ENCODE measurements at regions not wholly inside any gene's neighbourhood (a gene's known extent, or its start where the extent isn't known, plus 50 kb on each side); places are given as distances from the start of the nearest gene placed in this dataset.

DNA sequence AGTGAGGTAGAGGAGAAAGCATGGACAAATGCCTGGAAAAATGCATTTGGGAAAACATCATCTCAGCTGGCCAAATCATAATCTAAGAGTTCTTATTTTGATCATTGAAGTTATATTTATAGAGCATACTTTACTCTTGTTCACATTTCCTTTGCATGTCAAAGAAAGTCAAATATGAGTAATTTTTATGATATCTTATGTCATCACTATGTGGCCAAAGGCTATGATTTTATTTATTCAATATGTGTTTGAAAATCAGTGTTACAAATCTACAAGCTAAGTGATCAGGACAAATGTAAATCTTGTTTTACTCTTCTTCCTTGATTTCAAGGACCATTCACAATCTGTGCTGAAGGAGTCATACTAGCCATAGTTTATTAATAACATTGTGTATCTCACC is 237.2 kb upstream of the DPH6 start:
- no peak for DNase-seq

DNA sequence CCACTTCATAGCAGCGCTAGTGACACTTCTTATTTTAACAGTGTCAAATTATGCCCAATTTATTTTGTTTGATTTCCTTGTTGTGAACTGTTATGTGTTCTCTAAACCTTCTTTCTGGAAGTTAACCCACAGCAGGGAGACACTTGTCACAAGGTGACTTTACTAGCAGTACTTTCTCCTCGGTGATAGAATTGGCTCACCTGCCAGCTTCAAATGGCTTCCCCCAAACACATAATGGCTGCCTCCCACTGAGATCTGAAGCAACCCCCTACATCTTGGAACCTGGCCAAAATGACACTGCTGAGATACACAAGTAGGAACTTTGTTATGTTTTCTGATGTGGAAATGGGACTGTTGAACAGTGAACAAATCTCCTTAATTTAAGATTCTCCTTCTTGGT is 238.8 kb upstream of the DPH6 start:
- DNase-seq = no peak

GRCh38 chr15:35810007-35810406 is 264.0 kb upstream of the DPH6 start:
- no peak for DNase-seq

- no peak for DNase-seq
Observed at GRCh38 chr15:35813573-35813972, 267.6 kb upstream of the DPH6 start.

GRCh38 chr15:35818846-35819245 is 272.9 kb upstream of the DPH6 start:
- DNase-seq = no peak

DNA sequence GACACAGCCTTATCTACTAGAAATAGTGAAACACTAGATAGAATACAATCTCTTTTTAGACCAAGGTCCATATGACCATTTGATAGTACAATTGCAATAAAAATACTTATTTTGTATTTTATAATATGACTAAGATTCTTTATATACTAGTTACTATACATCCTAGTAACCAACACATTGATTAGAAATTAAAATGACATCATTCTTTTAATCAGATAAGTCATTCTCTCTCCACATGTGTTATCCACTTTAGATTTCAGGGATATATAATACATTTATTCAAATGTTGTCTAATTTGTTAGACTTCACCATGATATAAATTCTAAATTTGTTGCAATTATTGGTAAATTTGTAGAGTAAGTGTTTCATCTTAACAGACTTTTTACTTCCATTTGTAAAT is 276.2 kb upstream of the DPH6 start:
- no peak for DNase-seq

- DNase-seq = no peak
Observed at GRCh38 chr15:35827141-35827540, 281.2 kb upstream of the DPH6 start.

GRCh38 chr15:35827911-35828310 is 281.9 kb upstream of the DPH6 start:
- no peak for DNase-seq

DNA sequence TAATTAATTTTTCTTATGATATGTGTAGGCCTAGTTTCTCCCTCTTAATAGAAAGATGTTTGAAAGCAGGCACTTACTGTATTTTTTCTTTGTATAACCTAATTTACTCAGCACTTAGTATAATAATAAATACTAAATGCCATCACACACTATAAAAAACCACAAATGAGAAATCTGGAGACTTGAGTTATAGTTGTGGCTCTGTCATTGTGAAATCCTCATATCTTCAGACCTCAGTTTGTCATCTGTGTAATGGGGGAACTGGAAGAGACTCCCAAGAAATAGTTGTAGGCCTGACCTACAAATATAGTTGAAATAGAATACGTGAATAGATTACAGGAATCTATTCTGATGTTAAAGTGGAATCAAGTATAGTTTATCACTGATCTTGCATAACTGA is 287.6 kb upstream of the DPH6 start:
- DNase-seq = no peak

DNA sequence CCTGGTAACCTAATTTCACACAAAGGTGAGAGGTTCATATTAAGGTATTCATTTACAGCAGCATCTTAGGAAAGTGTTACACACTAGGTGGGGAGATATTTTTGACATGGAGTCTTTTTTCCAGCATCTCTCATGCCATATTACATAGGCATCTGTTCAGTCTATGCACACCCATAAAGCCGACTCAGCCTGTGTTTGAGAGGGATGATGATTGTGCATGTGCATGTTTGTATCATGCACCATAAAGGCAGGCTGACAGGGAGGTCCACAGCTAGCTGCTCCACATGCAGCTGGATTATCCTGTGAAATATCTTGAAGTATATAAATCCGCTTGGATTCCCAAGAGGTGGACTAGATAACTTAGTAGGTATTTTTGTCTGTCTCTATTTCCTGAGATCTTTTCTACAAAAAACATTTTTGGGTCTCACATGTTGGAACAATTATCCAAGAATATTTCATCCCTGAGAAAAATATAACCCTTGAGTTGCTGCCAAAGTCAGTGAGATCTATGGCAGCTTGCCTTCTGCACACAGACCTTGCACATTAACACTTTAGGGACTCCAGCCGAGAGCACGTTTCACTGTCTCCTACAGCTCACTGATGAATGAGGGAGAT is 288.4 kb upstream of the DPH6 start:
- DNase-seq = no peak

GRCh38 chr15:35834866-35835265 is 288.9 kb upstream of the DPH6 start:
- DNase-seq = no peak

- DNase-seq = no peak
Observed at GRCh38 chr15:35838424-35839111, 292.6 kb upstream of the DPH6 start.

- DNase-seq = no peak
Observed at GRCh38 chr15:35842631-35843030, 296.7 kb upstream of the DPH6 start.

DNA sequence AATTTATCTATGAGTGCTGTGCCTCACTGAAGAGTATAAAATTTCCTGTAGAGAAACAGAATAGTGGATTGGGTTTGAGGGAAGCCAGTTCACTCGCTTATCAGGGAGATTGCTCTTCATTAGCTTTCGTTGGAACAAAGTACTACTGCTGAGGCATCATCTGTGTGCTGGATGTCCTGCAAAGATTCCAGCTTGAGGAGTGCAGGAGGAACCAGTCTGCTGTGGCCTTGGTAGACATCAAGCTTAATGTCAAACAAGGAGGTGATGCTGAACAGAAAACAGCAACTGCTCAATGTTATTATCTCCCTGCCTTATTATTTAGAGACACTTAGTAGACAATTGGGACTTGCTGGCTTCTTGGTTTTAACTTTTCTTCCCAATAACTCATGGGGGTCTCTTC is 297.5 kb upstream of the DPH6 start:
- no peak for DNase-seq

- DNase-seq = no peak
Observed at GRCh38 chr15:35850284-35850683, 304.3 kb upstream of the DPH6 start.

DNA sequence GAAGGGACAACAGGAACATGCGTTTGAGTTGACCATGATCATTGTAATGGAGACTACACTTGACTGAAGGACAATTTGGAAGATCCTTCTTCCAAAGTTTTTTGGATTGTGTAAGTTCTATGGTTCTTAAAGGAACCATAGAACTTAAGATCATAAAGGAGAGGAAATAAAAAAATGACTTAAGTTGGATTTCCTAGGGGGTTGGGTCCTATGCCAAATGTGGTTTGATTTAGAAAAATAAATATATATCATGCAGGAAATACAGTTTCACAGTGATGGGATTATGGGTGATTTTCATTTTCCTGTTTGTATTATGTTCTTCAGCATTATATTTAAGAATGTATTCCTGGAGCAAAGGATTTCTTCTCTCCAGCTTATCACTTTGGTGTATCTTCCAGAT is 305.5 kb upstream of the DPH6 start:
- DNase-seq = no peak

DNA sequence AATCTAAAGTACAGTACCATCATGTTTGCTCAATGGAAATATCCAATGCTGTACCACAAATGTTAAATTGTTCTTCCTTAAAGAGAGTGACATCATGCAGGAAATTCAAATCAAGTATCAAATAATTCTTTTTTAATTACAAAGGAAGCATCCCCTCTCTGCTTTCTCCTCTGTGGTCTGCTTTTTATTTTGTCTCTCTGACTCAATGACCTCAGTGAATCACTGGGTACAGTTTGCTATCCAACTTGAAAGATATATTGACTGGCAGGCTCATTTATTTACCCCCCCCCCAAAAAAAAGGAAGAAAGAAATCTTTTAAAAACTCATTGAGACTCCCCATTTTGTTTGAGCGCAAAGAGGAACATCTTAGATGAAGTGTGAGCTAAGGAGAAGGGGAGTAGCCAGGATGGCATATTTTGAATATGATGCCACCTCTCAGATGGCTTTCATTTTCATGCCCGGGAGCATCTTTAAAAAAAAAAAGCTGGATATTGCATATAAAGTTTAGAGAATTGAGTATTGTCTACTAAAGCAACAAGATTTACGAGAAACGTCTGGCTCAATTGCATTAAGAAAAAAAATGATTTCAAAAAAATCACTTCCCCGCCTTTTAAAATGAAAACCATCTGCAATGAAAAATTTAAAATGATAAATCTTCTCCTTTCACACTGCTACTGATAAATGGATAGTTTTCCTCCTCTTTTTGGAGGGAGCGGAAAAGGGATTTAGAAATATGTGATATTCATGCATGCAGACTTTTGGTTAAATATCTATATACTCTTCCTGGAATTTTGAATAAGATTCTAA is 307.1 kb upstream of the DPH6 start:
- DNase-seq = no peak

DNA sequence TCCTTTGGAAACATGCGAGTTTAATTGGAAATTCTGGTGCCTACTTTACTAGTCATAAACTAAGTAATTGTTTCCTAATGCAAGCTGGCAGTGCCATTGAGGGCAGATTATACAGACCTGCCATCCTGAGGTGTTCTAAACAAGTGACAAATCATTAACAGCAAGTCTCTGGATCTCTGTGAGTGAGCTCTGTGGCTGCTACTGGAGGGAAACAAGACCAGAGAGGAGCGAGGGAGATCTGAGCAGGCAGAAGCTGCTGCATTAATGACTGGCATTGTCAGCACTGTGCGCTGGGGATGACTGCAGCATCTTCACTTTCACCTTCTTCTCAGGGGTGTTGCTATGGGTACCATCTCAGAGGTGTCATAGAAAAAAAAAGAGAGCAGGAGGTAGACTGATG is 308.4 kb upstream of the DPH6 start:
- DNase-seq = no peak

DNA sequence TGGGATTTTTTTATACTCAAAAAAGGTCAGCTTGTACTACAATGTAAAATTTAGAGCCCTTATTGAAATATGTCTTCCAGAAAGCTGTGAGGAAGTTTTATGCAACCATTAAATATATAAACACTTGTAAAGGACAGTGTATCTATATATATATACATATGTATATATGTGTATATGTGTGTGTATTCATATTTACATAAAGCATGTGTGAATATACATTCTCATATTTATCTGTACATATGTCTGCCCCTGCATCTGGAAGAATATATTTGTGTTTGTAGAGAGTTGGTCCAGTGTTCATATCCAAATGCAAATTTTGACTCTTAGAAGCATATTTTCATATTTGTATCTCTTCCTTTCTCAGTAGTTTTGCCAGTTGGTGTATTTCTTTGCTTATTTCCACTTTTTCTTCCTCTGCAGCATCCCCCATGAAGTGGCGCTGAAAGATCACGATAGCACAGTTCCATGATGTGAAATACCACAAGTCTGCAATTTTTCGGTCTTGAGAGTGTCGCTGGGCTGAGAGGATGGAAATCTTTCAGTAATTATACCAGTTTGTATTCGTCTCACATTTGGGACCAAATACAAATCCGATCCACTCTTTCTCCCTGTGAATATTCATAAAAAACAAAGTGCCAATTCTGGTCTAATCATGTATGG is 311.7 kb upstream of the DPH6 start:
- DNase-seq = no peak

DNA sequence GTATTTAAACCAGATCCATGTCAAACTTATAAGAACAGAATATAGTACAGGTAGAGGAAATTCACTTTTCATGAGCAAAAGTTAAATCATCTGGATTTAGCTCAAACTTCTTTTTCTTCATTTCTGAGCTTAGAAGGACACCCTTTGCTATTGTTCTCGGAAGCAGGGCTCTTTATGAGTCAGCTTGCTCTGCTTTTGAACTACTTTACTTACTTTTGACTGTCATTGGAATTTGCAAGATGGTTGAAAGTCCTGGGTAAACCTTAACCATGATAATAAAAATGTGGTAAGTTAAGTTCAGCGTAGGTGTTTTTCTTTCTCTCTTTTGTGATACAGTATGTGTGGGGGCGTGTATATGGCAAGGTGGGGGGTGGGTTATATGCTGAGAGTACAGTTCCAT is 312.7 kb upstream of the DPH6 start:
- no peak for DNase-seq

- no peak for DNase-seq
Observed at GRCh38 chr15:35863655-35864054, 317.7 kb upstream of the DPH6 start.

DNA sequence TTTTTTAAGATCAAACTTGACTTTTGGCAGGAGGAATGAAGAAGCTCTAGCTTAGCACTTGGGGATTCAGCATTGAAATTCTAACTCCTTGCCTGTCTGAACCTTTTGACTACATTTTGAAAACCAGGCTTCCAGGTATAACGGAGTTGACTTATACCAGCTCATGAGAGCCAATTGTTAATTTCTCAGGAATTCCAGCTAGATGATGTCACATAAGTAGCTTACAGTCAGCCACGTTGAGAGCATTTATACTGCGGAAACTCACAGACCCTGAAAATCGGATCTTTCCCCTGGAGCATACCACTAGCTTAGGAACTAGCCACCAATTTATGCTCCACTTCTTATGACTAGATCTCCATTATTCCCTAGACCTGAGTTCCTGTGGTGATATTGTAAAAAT is 321.4 kb upstream of the DPH6 start:
- DNase-seq = no peak

GRCh38 chr15:35871282-35871681 is 325.3 kb upstream of the DPH6 start:
- no peak for DNase-seq

GRCh38 chr15:35871812-35872211 is 325.8 kb upstream of the DPH6 start:
- DNase-seq = no peak
